ENCODE measurements at regions not wholly inside any gene's neighbourhood (a gene's known extent, or its start where the extent isn't known, plus 50 kb on each side); places are given as distances from the start of the nearest gene placed in this dataset.

- TF ChIP-seq CTCF (conservative IDR thresholded peaks at IDR 0.05; ENCODE audit: low read depth in 2 of 2) (no peak), REST (IDR thresholded peaks at IDR 0.05; ENCODE audit: unreplicated experiment) (no peak), ETS1 (IDR thresholded peaks at IDR 0.05) (no peak), CREB1 (CRISPR knock-in tag; IDR thresholded peaks at IDR 0.05; ENCODE audit: low read depth) (no peak), EZH2 (IDR thresholded peaks at IDR 0.05; ENCODE audit: low read depth, unreplicated experiment) (no peak)
Observed at GRCh38 chr12:127898616-127899015, 368.4 kb upstream of the TMEM132C start.
